Activated CD4-positive, alpha-beta memory T cell treated with anti-CD3 and anti-CD28 coated beads for 36 hours (primary cell): ENCODE measurements at regions not wholly inside any gene's neighbourhood (a gene's known extent, or its start where the extent isn't known, plus 50 kb on each side); places are given as distances from the start of the nearest gene placed in this dataset.

Experiments used
- CTCF ChIA-PET: fragments of 350-600 bp; sonication (Branson Sonifier 250); formaldehyde crosslinking; loops from one replicate; lab custom pipeline; 2021; ENCODE audit warnings: antibody characterized with exemption, inconsistent platforms; lab: Charles Lee
- POLR2A ChIA-PET: fragments of 350-600 bp; sonication (Branson Sonifier 250); formaldehyde crosslinking; loops from one replicate; lab custom pipeline; 2021; ENCODE audit warnings: antibody characterized with exemption; lab: Charles Lee
- DNase-seq: peaks from one replicate; pipeline ENCODE4 v3.0.0-alpha.2; 2020
- H3K27ac Mint-ChIP-seq: one replicate; pipeline ENCODE4 v1.8.0; 2021; ENCODE audit warnings: mixed read lengths
- H3K27me3 Mint-ChIP-seq: one replicate; pipeline ENCODE4 v1.8.0; 2021; ENCODE audit warnings: mixed read lengths
- H3K36me3 Mint-ChIP-seq: one replicate; pipeline ENCODE4 v1.8.0; 2021; ENCODE audit warnings: mixed read lengths
- H3K4me1 Mint-ChIP-seq: one replicate; pipeline ENCODE4 v1.8.0; 2021; ENCODE audit warnings: low read depth, mixed read lengths
- H3K4me3 Mint-ChIP-seq: one replicate; pipeline ENCODE4 v1.8.0; 2021; ENCODE audit warnings: mild to moderate bottlenecking, mixed read lengths
- H3K9me3 Mint-ChIP-seq: one replicate; pipeline ENCODE4 v1.8.0; 2021; ENCODE audit warnings: mixed read lengths
- intact Hi-C: fragments of 100-400 bp; cut with micrococcal nuclease; formaldehyde crosslinking; loops from one replicate; pipeline ENCODE4 v1.15.1; 2023

- H3K4me3 Mint-ChIP-seq, result no peak overlapping the region
- intact Hi-C loops, result no loop called here
- H3K27ac Mint-ChIP-seq, result no peak overlapping the region
- no peaks in the 10 kb centered on the region for H3K9me3 Mint-ChIP-seq
- no peaks in the 10 kb centered on the region for H3K27me3 Mint-ChIP-seq
- DNase-seq, result no peak
- ChIA-PET POLR2A (no interaction called here), CTCF (no interaction called here)
- H3K4me1 Mint-ChIP-seq, result no peaks in the 10 kb centered on the region
- H3K36me3 Mint-ChIP-seq, result no peaks in the 10 kb centered on the region
These were observed 92.9 kb upstream of the RAI14 start for GRCh38 chr5:34563269-34563668.

GRCh38 chr5:34563931-34564709 is 92.0 kb upstream of the RAI14 start:
- intact Hi-C loops, result no loop called here
- POLR2A ChIA-PET, result no interaction called here
- Mint-ChIP-seq H3K27ac (no peak overlapping the region), H3K4me1 (no peaks in the 10 kb centered on the region), H3K9me3 (no peaks in the 10 kb centered on the region), H3K4me3 (no peak overlapping the region), H3K27me3 (peaks cover 2% of the 10 kb centered on the region), H3K36me3 (no peaks in the 10 kb centered on the region)
- no peak for DNase-seq
- CTCF ChIA-PET, result no interaction called here

GRCh38 chr5:34564710-34565235 is 91.4 kb upstream of the RAI14 start:
- H3K27ac Mint-ChIP-seq, result no peak overlapping the region
- H3K9me3 Mint-ChIP-seq, result no peaks in the 10 kb centered on the region
- no peaks in the 10 kb centered on the region for H3K4me1 Mint-ChIP-seq
- intact Hi-C loops, result no loop called here
- DNase-seq, result no peak
- ChIA-PET CTCF (no interaction called here), POLR2A (no interaction called here)
- H3K27me3 Mint-ChIP-seq, result peaks cover 2% of the 10 kb centered on the region
- H3K4me3 Mint-ChIP-seq, result no peak overlapping the region
- no peaks in the 10 kb centered on the region for H3K36me3 Mint-ChIP-seq

GRCh38 chr5:34570143-34570542 is 86.0 kb upstream of the RAI14 start:
- no peak overlapping the region for H3K27ac Mint-ChIP-seq
- H3K4me1 Mint-ChIP-seq, result no peaks in the 10 kb centered on the region
- ChIA-PET POLR2A (no interaction called here), CTCF (interaction anchor here (0.7 kb wide), 1 partner anchor 300 kb away, joined by 3 read pairs; no protein-coding TSS in a partner anchor)
- intact Hi-C loops, result no loop called here
- peaks cover 9% of the 10 kb centered on the region for H3K27me3 Mint-ChIP-seq
- H3K9me3 Mint-ChIP-seq, result no peaks in the 10 kb centered on the region
- DNase-seq, result no peak
- H3K36me3 Mint-ChIP-seq, result no peaks in the 10 kb centered on the region
- H3K4me3 Mint-ChIP-seq, result no peak overlapping the region

GRCh38 chr5:34570721-34571676 is 85.1 kb upstream of the RAI14 start:
- no peak for DNase-seq
- intact Hi-C loops, result no loop called here
- no peak overlapping the region for H3K27ac Mint-ChIP-seq
- no peaks in the 10 kb centered on the region for H3K4me1 Mint-ChIP-seq
- POLR2A ChIA-PET, result no interaction called here
- no peaks in the 10 kb centered on the region for H3K9me3 Mint-ChIP-seq
- CTCF ChIA-PET, result interaction anchor here (0.7 kb wide), 1 partner anchor 299 kb away, joined by 3 read pairs; no protein-coding TSS in a partner anchor
- peaks cover 9% of the 10 kb centered on the region for H3K27me3 Mint-ChIP-seq
- no peak overlapping the region for H3K4me3 Mint-ChIP-seq
- H3K36me3 Mint-ChIP-seq, result no peaks in the 10 kb centered on the region

GRCh38 chr5:34571677-34572041 is 84.5 kb upstream of the RAI14 start:
- Mint-ChIP-seq H3K4me3 (no peak overlapping the region), H3K27me3 (peaks cover 9% of the 10 kb centered on the region), H3K36me3 (no peaks in the 10 kb centered on the region), H3K9me3 (no peaks in the 10 kb centered on the region), H3K27ac (no peak overlapping the region), H3K4me1 (no peaks in the 10 kb centered on the region)
- intact Hi-C loops, result no loop called here
- DNase-seq, result no peak
- POLR2A ChIA-PET, result no interaction called here
- CTCF ChIA-PET, result no interaction called here

- peaks cover 7% of the 10 kb centered on the region for H3K27me3 Mint-ChIP-seq
- no peaks in the 10 kb centered on the region for H3K4me1 Mint-ChIP-seq
- CTCF ChIA-PET, result no interaction called here
- no peaks in the 10 kb centered on the region for H3K9me3 Mint-ChIP-seq
- H3K27ac Mint-ChIP-seq, result no peak overlapping the region
- intact Hi-C loops, result no loop called here
- H3K4me3 Mint-ChIP-seq, result no peak overlapping the region
- no peaks in the 10 kb centered on the region for H3K36me3 Mint-ChIP-seq
- POLR2A ChIA-PET, result no interaction called here
- no peak for DNase-seq
These were observed 81.1 kb upstream of the RAI14 start for GRCh38 chr5:34574936-34575467.

GRCh38 chr5:34576891-34577666 is 79.0 kb upstream of the RAI14 start:
- CTCF ChIA-PET, result interaction anchor here (1.0 kb wide), 1 partner anchor 9 kb away, joined by 3 read pairs; no protein-coding TSS in a partner anchor
- Mint-ChIP-seq H3K9me3 (no peaks in the 10 kb centered on the region), H3K4me3 (no peak overlapping the region), H3K4me1 (no peaks in the 10 kb centered on the region), H3K27me3 (peaks cover 11% of the 10 kb centered on the region), H3K36me3 (no peaks in the 10 kb centered on the region), H3K27ac (no peak overlapping the region)
- DNase-seq, result no peak
- intact Hi-C loops, result no loop called here
- POLR2A ChIA-PET, result no interaction called here

- no peak overlapping the region for H3K27ac Mint-ChIP-seq
- POLR2A ChIA-PET, result no interaction called here
- no peaks in the 10 kb centered on the region for H3K9me3 Mint-ChIP-seq
- no peak overlapping the region for H3K4me3 Mint-ChIP-seq
- H3K36me3 Mint-ChIP-seq, result no peaks in the 10 kb centered on the region
- CTCF ChIA-PET, result no interaction called here
- DNase-seq, result no peak
- no peaks in the 10 kb centered on the region for H3K4me1 Mint-ChIP-seq
- peaks cover 9% of the 10 kb centered on the region for H3K27me3 Mint-ChIP-seq
- intact Hi-C loops, result no loop called here
These were observed 77.2 kb upstream of the RAI14 start for GRCh38 chr5:34578962-34579361.

GRCh38 chr5:34580983-34581382 is 75.1 kb upstream of the RAI14 start:
- H3K36me3 Mint-ChIP-seq, result no peaks in the 10 kb centered on the region
- intact Hi-C loops, result no loop called here
- ChIA-PET POLR2A (no interaction called here), CTCF (no interaction called here)
- H3K4me3 Mint-ChIP-seq, result no peak overlapping the region
- peaks cover 1% of the 10 kb centered on the region for H3K4me1 Mint-ChIP-seq
- peaks cover 13% of the 10 kb centered on the region for H3K27me3 Mint-ChIP-seq
- no peak for DNase-seq
- H3K9me3 Mint-ChIP-seq, result no peaks in the 10 kb centered on the region
- H3K27ac Mint-ChIP-seq, result no peak overlapping the region

- ChIA-PET CTCF (no interaction called here), POLR2A (no interaction called here)
- H3K9me3 Mint-ChIP-seq, result no peaks in the 10 kb centered on the region
- no peak overlapping the region for H3K4me3 Mint-ChIP-seq
- intact Hi-C loops, result no loop called here
- H3K4me1 Mint-ChIP-seq, result peaks cover 6% of the 10 kb centered on the region
- no peak overlapping the region for H3K27ac Mint-ChIP-seq
- no peak for DNase-seq
- H3K27me3 Mint-ChIP-seq, result peaks cover 15% of the 10 kb centered on the region
- H3K36me3 Mint-ChIP-seq, result no peaks in the 10 kb centered on the region
These were observed 73.8 kb upstream of the RAI14 start for GRCh38 chr5:34582371-34582770.
